ENCODE measurements at regions not wholly inside any gene's neighbourhood (a gene's known extent, or its start where the extent isn't known, plus 50 kb on each side); places are given as distances from the start of the nearest gene placed in this dataset.

DNA sequence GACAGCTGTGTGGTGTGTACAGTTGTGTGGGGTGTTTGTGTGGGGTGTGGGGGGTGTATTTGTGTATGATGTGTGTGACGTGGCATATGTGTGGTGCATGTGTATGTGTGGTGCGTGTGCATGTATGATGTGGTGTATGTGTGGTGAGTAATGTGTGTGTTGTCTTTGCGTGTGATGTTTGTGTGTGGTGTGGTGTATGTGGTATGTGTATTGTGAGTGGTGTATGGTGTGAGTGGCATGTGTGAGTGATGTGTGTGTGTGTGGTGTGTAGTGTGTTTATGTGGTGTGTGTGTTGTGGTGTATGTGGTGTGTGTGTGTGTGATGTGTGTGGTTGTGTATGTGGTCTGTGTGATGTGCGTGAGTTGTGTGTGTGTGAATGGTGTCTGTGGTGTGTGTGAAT lies 191.1 kb downstream of the MELK start:
- DNase-seq (ENCODE audit: low read depth), result no peak
- TF ChIP-seq POLR2A (IDR thresholded peaks at IDR 0.05; ENCODE audit: extremely low read depth, insufficient read length), result no peak
- TF ChIP-seq, protein P1, sequence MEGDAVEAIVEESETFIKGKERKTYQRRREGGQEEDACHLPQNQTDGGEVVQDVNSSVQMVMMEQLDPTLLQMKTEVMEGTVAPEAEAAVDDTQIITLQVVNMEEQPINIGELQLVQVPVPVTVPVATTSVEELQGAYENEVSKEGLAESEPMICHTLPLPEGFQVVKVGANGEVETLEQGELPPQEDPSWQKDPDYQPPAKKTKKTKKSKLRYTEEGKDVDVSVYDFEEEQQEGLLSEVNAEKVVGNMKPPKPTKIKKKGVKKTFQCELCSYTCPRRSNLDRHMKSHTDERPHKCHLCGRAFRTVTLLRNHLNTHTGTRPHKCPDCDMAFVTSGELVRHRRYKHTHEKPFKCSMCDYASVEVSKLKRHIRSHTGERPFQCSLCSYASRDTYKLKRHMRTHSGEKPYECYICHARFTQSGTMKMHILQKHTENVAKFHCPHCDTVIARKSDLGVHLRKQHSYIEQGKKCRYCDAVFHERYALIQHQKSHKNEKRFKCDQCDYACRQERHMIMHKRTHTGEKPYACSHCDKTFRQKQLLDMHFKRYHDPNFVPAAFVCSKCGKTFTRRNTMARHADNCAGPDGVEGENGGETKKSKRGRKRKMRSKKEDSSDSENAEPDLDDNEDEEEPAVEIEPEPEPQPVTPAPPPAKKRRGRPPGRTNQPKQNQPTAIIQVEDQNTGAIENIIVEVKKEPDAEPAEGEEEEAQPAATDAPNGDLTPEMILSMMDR (IDR thresholded peaks at IDR 0.05; ENCODE audit: low read depth, low read length), result no peak
- TF ChIP-seq, protein P2, sequence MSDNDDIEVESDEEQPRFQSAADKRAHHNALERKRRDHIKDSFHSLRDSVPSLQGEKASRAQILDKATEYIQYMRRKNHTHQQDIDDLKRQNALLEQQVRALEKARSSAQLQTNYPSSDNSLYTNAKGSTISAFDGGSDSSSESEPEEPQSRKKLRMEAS (IDR thresholded peaks at IDR 0.05; ENCODE audit: low read depth, low read length), result no peak
- TF ChIP-seq MYC (IDR thresholded peaks at IDR 0.05; ENCODE audit: low read depth, low read length), result no peak
- no peak overlapping the region for H3K4me3 ChIP-seq (ENCODE audit: low read depth, low read length)

GRCh38 chr9:36764364-36765076 lies 191.8 kb downstream of the MELK start:
- TF ChIP-seq, protein P1 (IDR thresholded peaks at IDR 0.05; ENCODE audit: low read depth, low read length), result no peak
- TF ChIP-seq MYC (IDR thresholded peaks at IDR 0.05; ENCODE audit: low read depth, low read length) (no peak), POLR2A (IDR thresholded peaks at IDR 0.05; ENCODE audit: extremely low read depth, insufficient read length) (no peak)
- TF ChIP-seq, protein P2 (IDR thresholded peaks at IDR 0.05; ENCODE audit: low read depth, low read length), result no peak
- H3K4me3 ChIP-seq (ENCODE audit: low read depth, low read length), result no peak overlapping the region
- DNase-seq (ENCODE audit: low read depth), result no peak

DNA sequence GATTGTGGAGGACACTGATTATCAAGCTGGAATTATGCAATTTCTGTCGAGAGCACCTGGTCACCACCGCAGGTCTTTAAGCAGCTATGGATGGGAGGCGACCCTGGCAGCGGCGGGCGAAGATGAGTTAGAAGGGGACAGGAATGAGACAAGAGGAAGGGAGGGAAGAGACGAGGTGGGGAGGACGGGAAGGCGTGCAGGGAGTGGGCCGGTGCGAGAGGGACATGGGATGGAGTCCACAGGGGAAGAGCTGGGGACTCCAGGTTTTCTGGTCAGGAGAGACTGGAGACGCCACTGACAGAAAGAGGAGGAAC lies 192.3 kb downstream of the MELK start:
- no peak for DNase-seq (ENCODE audit: low read depth)
- no peak overlapping the region for H3K4me3 ChIP-seq (ENCODE audit: low read depth, low read length)
- TF ChIP-seq, protein P2 (IDR thresholded peaks at IDR 0.05; ENCODE audit: low read depth, low read length), result no peak
- TF ChIP-seq POLR2A (IDR thresholded peaks at IDR 0.05; ENCODE audit: extremely low read depth, insufficient read length) (no peak), MYC (IDR thresholded peaks at IDR 0.05; ENCODE audit: low read depth, low read length) (no peak)
- TF ChIP-seq, protein P1 (IDR thresholded peaks at IDR 0.05; ENCODE audit: low read depth, low read length), result no peak

- DNase-seq (ENCODE audit: low read depth), result peak; percentile 82
- TF ChIP-seq MYC (IDR thresholded peaks at IDR 0.05; ENCODE audit: low read depth, low read length), result peak; percentile 50
- TF ChIP-seq POLR2A (IDR thresholded peaks at IDR 0.05; ENCODE audit: extremely low read depth, insufficient read length), result no peak
- TF ChIP-seq, protein P2 (IDR thresholded peaks at IDR 0.05; ENCODE audit: low read depth, low read length), result peak; percentile 69; the same call in 1 of the 2 replicates
- TF ChIP-seq, protein P1 (IDR thresholded peaks at IDR 0.05; ENCODE audit: low read depth, low read length), result no peak
- H3K4me3 ChIP-seq (ENCODE audit: low read depth, low read length), result no peak overlapping the region
Observed at GRCh38 chr9:36765468-36766341, 193.0 kb downstream of the MELK start.

DNA sequence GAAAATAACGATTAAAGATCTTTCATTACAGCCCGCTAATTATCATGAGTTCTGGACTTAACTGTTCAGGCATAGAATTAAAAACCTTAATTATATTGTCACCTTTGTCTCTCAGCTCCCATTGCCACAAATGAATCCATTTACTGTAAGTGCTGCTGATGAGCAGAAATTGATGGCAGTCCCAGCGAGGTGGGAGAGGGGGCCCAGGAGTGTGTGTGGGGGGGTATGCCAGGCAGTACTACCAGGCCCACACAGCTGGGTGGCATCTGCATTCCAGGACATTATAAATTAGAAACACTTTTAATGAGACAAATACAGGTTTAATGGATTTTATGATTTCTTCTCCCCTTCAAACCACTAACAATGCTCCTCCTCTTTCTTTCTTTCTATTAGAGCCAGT lies 196.0 kb downstream of the MELK start:
- TF ChIP-seq MYC (IDR thresholded peaks at IDR 0.05; ENCODE audit: low read depth, low read length), result no peak
- TF ChIP-seq, protein P2 (IDR thresholded peaks at IDR 0.05; ENCODE audit: low read depth, low read length), result no peak
- TF ChIP-seq, protein P1 (IDR thresholded peaks at IDR 0.05; ENCODE audit: low read depth, low read length), result no peak
- TF ChIP-seq POLR2A (IDR thresholded peaks at IDR 0.05; ENCODE audit: extremely low read depth, insufficient read length), result no peak
- DNase-seq (ENCODE audit: low read depth), result no peak
- H3K4me3 ChIP-seq (ENCODE audit: low read depth, low read length), result no peak overlapping the region
